ENCODE measurements at regions not wholly inside any gene's neighbourhood (a gene's known extent, or its start where the extent isn't known, plus 50 kb on each side); places are given as distances from the start of the nearest gene placed in this dataset.

- TF ChIP-seq CTCF (IDR thresholded peaks at IDR 0.05; ENCODE audit: low read depth, low read length, poor library complexity, severe bottlenecking) (no peak), EZH2phosphoT487 (IDR thresholded peaks at IDR 0.05; ENCODE audit: borderline replicate concordance, low read length) (no peak)
Observed at GRCh38 chr1:244220410-244220809, 169.3 kb downstream of the ZBTB18 start.
